Astrocyte (in vitro differentiated cells and primary cell): ENCODE measurements at regions not wholly inside any gene's neighbourhood (a gene's known extent, or its start where the extent isn't known, plus 50 kb on each side); places are given as distances from the start of the nearest gene placed in this dataset.
"Not testable (repeated sequence)": the region's sequence is repeated elsewhere in the genome, so short reads cannot be mapped to it uniquely, and the experiment has no call there.

Source experiments
- DNase-seq: peaks from one replicate; pipeline ENCODE4 v3.0.0-alpha.2; 2010; ENCODE audit warnings: low read depth
- FAIRE-seq: peaks from 2 replicates; lab custom pipeline; 2011; peaks lifted over from hg19 to GRCh38; lab: Jason Lieb, UNC
- H2AFZ ChIP-seq: 2 replicates; pipeline ENCODE4 v1.6.0; 2012; ENCODE audit warnings: low read depth, low read length, inconsistent platforms
- H3K27ac ChIP-seq: 2 replicates; pipeline ENCODE4 v1.5.1; 2011; ENCODE audit warnings: low read depth, low read length, inconsistent platforms
- H3K27me3 ChIP-seq: 2 replicates; pipeline ENCODE4 v1.6.0; 2011; ENCODE audit warnings: low read length, inconsistent platforms; ENCODE audit not compliant: insufficient read depth
- H3K36me3 ChIP-seq: 2 replicates; pipeline ENCODE4 v1.5.1; 2011; ENCODE audit warnings: low read length, inconsistent platforms; ENCODE audit not compliant: insufficient read depth
- H3K4me1 ChIP-seq: 2 replicates; pipeline ENCODE4 v1.5.1; 2011; ENCODE audit warnings: low read length, inconsistent platforms; ENCODE audit not compliant: insufficient read depth
- H3K4me2 ChIP-seq: 2 replicates; pipeline ENCODE4 v1.6.0; 2012; ENCODE audit warnings: low read length, inconsistent platforms
- H3K4me3 ChIP-seq: 2 replicates; pipeline ENCODE4 v1.5.1; 2011; ENCODE audit warnings: low read depth, mild to moderate bottlenecking, low read length, inconsistent platforms; ENCODE audit not compliant: insufficient read depth
- H3K79me2 ChIP-seq: 2 replicates; pipeline ENCODE4 v1.6.0; 2012; ENCODE audit warnings: mild to moderate bottlenecking, low read length, inconsistent platforms; ENCODE audit not compliant: insufficient read depth
- H3K9ac ChIP-seq: 2 replicates; pipeline ENCODE4 v1.6.0; 2012; ENCODE audit warnings: mild to moderate bottlenecking, low read length, inconsistent platforms
- H3K9me3 ChIP-seq: 2 replicates; pipeline ENCODE4 v1.5.1; 2012; ENCODE audit warnings: low read depth, mild to moderate bottlenecking, low read length, inconsistent platforms; ENCODE audit not compliant: insufficient read depth
- H4K20me1 ChIP-seq: 2 replicates; pipeline ENCODE4 v1.6.0; 2012; ENCODE audit warnings: low read length, inconsistent platforms; ENCODE audit not compliant: insufficient read depth
- H3K27ac Mint-ChIP-seq: one replicate; pipeline ENCODE4 v1.8.0; 2021; ENCODE audit warnings: mild to moderate bottlenecking, mixed read lengths; ENCODE audit not compliant: unreplicated experiment
- H3K27me3 Mint-ChIP-seq: one replicate; pipeline ENCODE4 v1.8.0; 2021; ENCODE audit warnings: low read depth, mixed read lengths; ENCODE audit not compliant: unreplicated experiment
- H3K36me3 Mint-ChIP-seq: one replicate; pipeline ENCODE4 v1.8.0; 2021; ENCODE audit warnings: low read depth, mixed read lengths; ENCODE audit not compliant: unreplicated experiment
- H3K4me1 Mint-ChIP-seq: one replicate; pipeline ENCODE4 v1.8.0; 2021; ENCODE audit warnings: low read depth, mixed read lengths; ENCODE audit not compliant: unreplicated experiment
- H3K4me3 Mint-ChIP-seq: one replicate; pipeline ENCODE4 v1.8.0; 2021; ENCODE audit warnings: mild to moderate bottlenecking, moderate library complexity, mixed read lengths; ENCODE audit not compliant: unreplicated experiment
- H3K9me3 Mint-ChIP-seq: one replicate; pipeline ENCODE4 v1.8.0; 2021; ENCODE audit warnings: mild to moderate bottlenecking, mixed read lengths; ENCODE audit not compliant: unreplicated experiment
- CTCF ChIP-seq: IDR thresholded peaks from 2 replicates; pipeline ENCODE4 v1.5.1; 2011; ENCODE audit warnings: low read depth, mild to moderate bottlenecking, inconsistent platforms, low read length, moderate library complexity; ENCODE audit not compliant: insufficient read depth
- EZH2 ChIP-seq: IDR thresholded peaks from 2 replicates; pipeline ENCODE4 v1.6.1; 2012; ENCODE audit warnings: mild to moderate bottlenecking, low read length, inconsistent platforms; ENCODE audit not compliant: insufficient read depth

GRCh38 chr7:113751547-113751946 is 167.3 kb downstream of the PPP1R3A start:
- H3K4me2 ChIP-seq: no peak overlapping the region
- FAIRE-seq (no peak), DNase-seq (no peak)
- TF ChIP-seq EZH2: no peak
- no peak for TF ChIP-seq CTCF
- H4K20me1 ChIP-seq: no peaks in the 10 kb centered on the region
- no peak overlapping the region for H3K9ac ChIP-seq
- H3K27ac ChIP-seq: no peak overlapping the region
- H3K27me3 ChIP-seq: no peaks in the 10 kb centered on the region
- H3K9me3 ChIP-seq: no peaks in the 10 kb centered on the region
- H2AFZ ChIP-seq: no peak overlapping the region
- Mint-ChIP-seq H3K27ac (no peak overlapping the region), H3K4me1 (no peaks in the 10 kb centered on the region), H3K9me3 (no peaks in the 10 kb centered on the region), H3K4me3 (no peak overlapping the region), H3K36me3 (no peaks in the 10 kb centered on the region), H3K27me3 (no peaks in the 10 kb centered on the region)
- no peaks in the 10 kb centered on the region for H3K4me1 ChIP-seq
- H3K36me3 ChIP-seq: no peaks in the 10 kb centered on the region
- H3K79me2 ChIP-seq: no peaks in the 10 kb centered on the region
- H3K4me3 ChIP-seq: no peak overlapping the region

DNA sequence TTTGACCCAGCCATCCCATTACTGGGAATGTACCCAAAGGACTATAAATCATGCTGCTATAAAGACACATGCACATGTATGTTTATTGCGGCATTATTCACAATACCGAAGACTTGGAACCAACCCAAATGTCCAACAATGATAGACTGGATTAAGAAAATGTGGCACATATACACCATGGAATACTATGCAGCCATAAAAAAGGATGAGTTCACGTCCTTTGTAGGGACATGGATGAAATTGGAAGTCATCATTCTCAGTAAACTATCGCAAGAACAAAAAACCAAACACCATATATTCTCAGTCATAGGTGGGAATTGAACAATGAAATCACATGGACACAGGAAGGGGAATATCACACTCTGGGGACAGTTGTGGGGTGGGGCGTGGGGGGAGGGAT is 170.4 kb downstream of the PPP1R3A start:
- H4K20me1 ChIP-seq, H3K27ac Mint-ChIP-seq, H3K36me3 Mint-ChIP-seq, H3K4me1 ChIP-seq, H2AFZ ChIP-seq, H3K36me3 ChIP-seq, DNase-seq, H3K9ac ChIP-seq, H3K4me2 ChIP-seq, H3K4me3 ChIP-seq, H3K4me3 Mint-ChIP-seq, FAIRE-seq, H3K4me1 Mint-ChIP-seq, H3K9me3 ChIP-seq, H3K27me3 ChIP-seq, H3K9me3 Mint-ChIP-seq, H3K79me2 ChIP-seq, H3K27me3 Mint-ChIP-seq, H3K27ac ChIP-seq: not testable (repeated sequence)

GRCh38 chr7:113742946-113743431 is 175.8 kb downstream of the PPP1R3A start:
- H3K9ac ChIP-seq, H3K27ac Mint-ChIP-seq, H3K36me3 ChIP-seq, H3K4me1 ChIP-seq, H3K4me3 ChIP-seq, H3K4me1 Mint-ChIP-seq, H3K79me2 ChIP-seq, H3K27me3 ChIP-seq, FAIRE-seq, H3K36me3 Mint-ChIP-seq, H3K9me3 ChIP-seq, H3K9me3 Mint-ChIP-seq, H2AFZ ChIP-seq, H3K27ac ChIP-seq, DNase-seq, H3K27me3 Mint-ChIP-seq, H3K4me3 Mint-ChIP-seq, H3K4me2 ChIP-seq, H4K20me1 ChIP-seq: not testable (repeated sequence)

- Mint-ChIP-seq H3K36me3 (no peaks in the 10 kb centered on the region), H3K4me3 (no peak overlapping the region), H3K27ac (no peak overlapping the region), H3K9me3 (peaks cover 7% of the 10 kb centered on the region), H3K4me1 (no peaks in the 10 kb centered on the region), H3K27me3 (no peaks in the 10 kb centered on the region)
- H3K4me3 ChIP-seq: no peak overlapping the region
- no peak for TF ChIP-seq EZH2
- TF ChIP-seq CTCF: no peak
- no peak overlapping the region for H3K9ac ChIP-seq
- no peak overlapping the region for H2AFZ ChIP-seq
- no peak for FAIRE-seq
- no peaks in the 10 kb centered on the region for H3K27me3 ChIP-seq
- H4K20me1 ChIP-seq: no peaks in the 10 kb centered on the region
- no peaks in the 10 kb centered on the region for H3K4me1 ChIP-seq
- H3K36me3 ChIP-seq: no peaks in the 10 kb centered on the region
- no peaks in the 10 kb centered on the region for H3K79me2 ChIP-seq
- H3K9me3 ChIP-seq: no peaks in the 10 kb centered on the region
- no peak overlapping the region for H3K4me2 ChIP-seq
- DNase-seq: no peak
- no peak overlapping the region for H3K27ac ChIP-seq
These were observed 176.4 kb downstream of the PPP1R3A start for GRCh38 chr7:113742377-113742776.
